Right lung (tissue), 2 donors: ENCODE measurements at regions not wholly inside any gene's neighbourhood (a gene's known extent, or its start where the extent isn't known, plus 50 kb on each side); places are given as distances from the start of the nearest gene placed in this dataset.
"Not testable (repeated sequence)": the region's sequence is repeated elsewhere in the genome, so short reads cannot be mapped to it uniquely, and the experiment has no call there.

Experiments
- DNase-seq, 2 donors: peaks; one replicate each; pipeline ENCODE4 v3.0.0-alpha.2; 2013

- no peak for DNase-seq
Observed at GRCh38 chr1:199218533-199218932, 579.7 kb downstream of the PTPRC start.

GRCh38 chr1:199220031-199220430 is 581.2 kb downstream of the PTPRC start:
- no peak for DNase-seq

GRCh38 chr1:199221371-199222150 is 582.7 kb downstream of the PTPRC start:
- no peak for DNase-seq

- DNase-seq: no peak
Observed at GRCh38 chr1:199223936-199224335, 585.1 kb downstream of the PTPRC start.

GRCh38 chr1:199226163-199226562 is 587.3 kb downstream of the PTPRC start:
- no peak for DNase-seq

- no peak for DNase-seq
Observed at GRCh38 chr1:199242147-199242546, 603.3 kb downstream of the PTPRC start.

GRCh38 chr1:199242601-199243000 is 603.8 kb downstream of the PTPRC start:
- DNase-seq: no peak

GRCh38 chr1:199243423-199244061 is 604.7 kb downstream of the PTPRC start:
- DNase-seq: no peak

GRCh38 chr1:199245946-199246345 is 607.1 kb downstream of the PTPRC start:
- DNase-seq: no peak

GRCh38 chr1:199246716-199247115 is 607.9 kb downstream of the PTPRC start:
- DNase-seq: no peak

- no peak for DNase-seq
Observed at GRCh38 chr1:199247891-199248290, 609.1 kb downstream of the PTPRC start.

- DNase-seq: not testable (repeated sequence)
Observed at GRCh38 chr1:199254040-199254439, 615.2 kb downstream of the PTPRC start.

- DNase-seq: no peak
Observed at GRCh38 chr1:199261328-199261727, 622.5 kb downstream of the PTPRC start.

- DNase-seq: no peak
Observed at GRCh38 chr1:199264283-199264682, 625.4 kb downstream of the PTPRC start.

GRCh38 chr1:199264911-199265310 is 626.1 kb downstream of the PTPRC start:
- no peak for DNase-seq

- DNase-seq: no peak
Observed at GRCh38 chr1:199265319-199265718, 626.5 kb downstream of the PTPRC start.

- no peak for DNase-seq
Observed at GRCh38 chr1:199269241-199269640, 630.4 kb downstream of the PTPRC start.

- peak; percentile 38 to 45 for DNase-seq
Observed at GRCh38 chr1:199272139-199272544, 633.3 kb downstream of the PTPRC start.

- peak; percentile 40 to 49 for DNase-seq
Observed at GRCh38 chr1:199272628-199273086, 633.8 kb downstream of the PTPRC start.

GRCh38 chr1:199273837-199274379 is 635.1 kb downstream of the PTPRC start:
- DNase-seq: no peak

GRCh38 chr1:199279067-199279466 is 640.2 kb downstream of the PTPRC start:
- DNase-seq: no peak

- DNase-seq: no peak
Observed at GRCh38 chr1:199279872-199280645, 641.2 kb downstream of the PTPRC start.
